Fibroblast of skin of scalp (primary cell): ENCODE measurements at regions not wholly inside any gene's neighbourhood (a gene's known extent, or its start where the extent isn't known, plus 50 kb on each side); places are given as distances from the start of the nearest gene placed in this dataset.
A peak's percentile ranks its signal among the peaks of the same experiment; 100 is the strongest.
"Not testable (repeated sequence)": the region's sequence is repeated elsewhere in the genome, so short reads cannot be mapped to it uniquely, and the experiment has no call there.

ENCODE experiments used
- DNase-seq: peaks from one replicate; pipeline ENCODE4 v3.0.0-alpha.2; 2013

GRCh38 chr16:58842156-58842555 lies 108.0 kb upstream of the GOT2 start:
- no peak for DNase-seq

DNA sequence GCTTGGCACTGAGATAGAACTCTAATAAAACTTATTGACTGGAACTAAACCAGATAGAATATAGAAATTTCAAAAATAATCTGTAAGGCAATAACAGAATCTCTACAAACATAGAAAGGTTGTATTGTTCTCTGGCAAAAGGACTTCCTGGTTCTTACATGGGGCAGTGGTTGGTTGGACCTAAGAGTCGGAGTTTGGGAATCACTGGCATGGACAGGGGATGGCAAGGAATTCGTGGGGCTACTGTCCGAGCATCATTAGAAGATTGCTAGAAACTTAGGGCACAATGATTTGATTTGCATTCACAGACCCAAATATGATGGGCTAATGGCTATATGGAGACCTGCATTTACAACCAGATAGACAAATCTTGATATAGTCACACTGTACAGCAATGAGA lies 103.8 kb upstream of the GOT2 start:
- no peak for DNase-seq

DNA sequence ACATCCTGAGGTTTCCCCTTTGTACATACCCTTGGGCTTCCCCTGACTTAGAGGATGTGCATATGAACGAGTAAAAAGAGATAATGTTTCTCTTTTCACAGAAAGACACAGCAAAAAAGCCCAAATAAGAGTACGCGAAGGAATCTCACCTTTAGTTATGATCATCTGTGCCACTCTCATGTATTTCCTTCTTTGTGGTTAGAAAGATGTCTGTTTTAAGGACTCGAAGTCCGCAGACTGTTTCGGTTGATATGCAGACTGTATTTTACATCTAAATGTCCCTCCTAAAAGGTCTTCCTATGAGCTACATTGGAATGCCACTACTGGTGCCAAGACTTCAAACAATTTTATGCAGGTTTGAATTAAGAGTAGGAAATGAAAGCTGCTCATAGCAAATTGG lies 102.3 kb upstream of the GOT2 start:
- no peak for DNase-seq

GRCh38 chr16:58832386-58832895 lies 98.3 kb upstream of the GOT2 start:
- peak; percentile 11 for DNase-seq

- no peak for DNase-seq
Measured at GRCh38 chr16:58831386-58831785, 97.3 kb upstream of the GOT2 start.

GRCh38 chr16:58828901-58829545 lies 94.9 kb upstream of the GOT2 start:
- no peak for DNase-seq

GRCh38 chr16:58824201-58824600 lies 90.1 kb upstream of the GOT2 start:
- DNase-seq = no peak

GRCh38 chr16:58821886-58822285 lies 87.8 kb upstream of the GOT2 start:
- DNase-seq = no peak

DNA sequence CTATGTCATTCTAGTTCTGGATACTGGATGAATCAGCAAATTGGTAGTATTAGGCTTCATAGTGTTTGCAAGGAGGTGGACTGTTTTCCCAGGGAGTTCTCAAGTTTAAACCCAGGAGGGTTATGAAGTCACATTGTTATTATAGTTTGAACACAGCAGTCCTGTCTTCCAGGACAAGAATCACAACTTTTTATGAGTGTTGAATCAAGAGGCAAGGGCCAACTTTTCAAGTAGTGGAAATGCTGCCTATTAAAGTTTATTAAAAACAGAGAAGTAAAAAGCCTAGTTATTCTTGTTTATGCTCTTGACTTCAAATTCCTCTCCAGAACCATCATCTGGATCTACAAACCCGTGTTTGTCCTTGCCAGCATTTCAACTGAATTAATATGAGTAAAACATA lies 86.3 kb upstream of the GOT2 start:
- peak; percentile 5 for DNase-seq

DNA sequence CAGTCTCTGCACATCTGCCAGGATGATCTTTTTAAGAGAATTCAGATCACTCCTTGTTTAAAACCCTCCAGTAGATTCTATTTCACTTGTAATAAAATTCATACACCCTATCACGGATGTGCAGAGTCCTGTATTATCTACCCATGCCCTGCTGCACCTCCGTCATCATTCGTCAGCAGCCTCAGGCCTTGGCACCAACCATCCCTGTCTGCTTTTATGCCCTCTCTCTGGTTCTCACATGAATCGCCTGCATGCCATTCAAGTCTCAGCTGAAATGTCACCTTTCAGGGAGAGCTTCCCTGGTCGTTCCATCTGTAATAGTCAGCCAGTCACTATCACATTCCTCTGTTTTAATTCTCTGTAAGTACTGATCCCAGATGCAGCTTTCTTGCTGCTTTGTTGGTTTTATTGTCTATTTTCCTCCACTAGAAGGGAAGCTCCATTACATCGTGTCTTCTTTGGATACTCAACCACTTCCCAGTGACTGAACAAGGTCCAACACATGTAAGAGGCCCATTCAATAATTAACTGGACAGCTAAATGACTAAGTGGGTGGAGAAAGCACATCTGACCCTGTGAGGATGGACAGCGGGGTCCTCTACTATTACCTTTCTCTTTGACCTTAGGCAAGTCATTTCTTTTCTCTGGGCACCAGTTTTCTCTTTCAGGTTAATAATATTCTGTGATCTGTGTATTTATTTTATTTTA lies 81.2 kb upstream of the GOT2 start:
- DNase-seq = no peak

- DNase-seq = peak; percentile 52
Measured at GRCh38 chr16:58814348-58814801, 80.3 kb upstream of the GOT2 start.

DNA sequence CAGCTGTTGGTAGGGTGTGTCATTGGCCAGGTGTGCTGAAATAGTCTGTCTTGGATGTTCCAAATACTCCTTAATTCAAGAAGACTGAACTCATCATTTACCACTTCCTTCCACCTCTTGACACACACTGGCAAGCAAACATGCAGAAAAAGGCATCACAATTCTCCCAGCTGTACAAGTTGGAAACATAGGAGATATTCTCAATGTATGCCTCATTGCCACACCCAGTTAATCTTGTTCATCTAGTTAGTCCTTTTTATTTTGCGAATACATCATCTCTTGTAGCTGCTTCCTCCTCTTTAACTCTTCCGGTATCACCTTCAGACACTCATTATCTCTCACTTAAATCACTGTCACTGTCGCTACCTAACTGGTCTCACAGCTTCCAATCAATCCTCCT lies 75.1 kb upstream of the GOT2 start:
- DNase-seq = no peak

DNA sequence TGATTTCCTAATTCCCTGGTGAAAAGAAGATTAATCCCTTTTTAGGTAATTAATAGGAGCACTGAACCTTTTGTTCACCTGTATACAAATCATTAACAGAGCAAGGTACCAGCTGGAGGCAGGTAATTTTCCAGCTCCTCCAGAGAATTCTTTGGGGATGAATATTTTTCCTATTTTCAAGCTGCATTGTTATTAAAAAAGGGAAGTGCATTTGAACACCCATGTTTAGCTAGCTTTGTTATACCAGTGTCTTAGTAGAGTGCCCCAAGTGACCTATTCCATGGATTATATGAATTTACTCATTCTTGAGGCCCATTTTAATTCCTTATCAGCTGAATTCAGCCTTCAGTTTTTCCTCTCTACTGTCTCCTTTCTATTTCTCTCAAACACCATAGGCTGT lies 73.2 kb upstream of the GOT2 start:
- DNase-seq = no peak

DNA sequence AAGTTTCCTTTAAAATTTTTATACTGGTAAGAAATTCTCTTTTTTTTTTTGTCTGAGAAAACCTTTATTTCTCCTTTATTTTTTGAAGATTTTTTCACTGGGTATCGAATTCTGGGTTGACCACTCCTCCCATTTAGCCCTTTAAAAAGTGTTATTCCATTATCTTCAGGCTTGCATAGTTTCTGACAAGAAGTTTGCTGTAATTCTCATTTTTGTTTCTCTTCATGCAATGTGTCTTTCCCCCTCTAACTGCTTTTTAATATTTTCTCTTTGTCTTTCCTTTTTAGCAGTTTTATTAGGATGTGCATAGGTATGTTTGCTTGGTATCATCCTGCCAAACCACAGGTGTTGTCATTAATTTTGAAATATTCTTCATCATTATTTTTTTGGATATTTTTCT lies 67.7 kb upstream of the GOT2 start:
- DNase-seq = no peak

DNA sequence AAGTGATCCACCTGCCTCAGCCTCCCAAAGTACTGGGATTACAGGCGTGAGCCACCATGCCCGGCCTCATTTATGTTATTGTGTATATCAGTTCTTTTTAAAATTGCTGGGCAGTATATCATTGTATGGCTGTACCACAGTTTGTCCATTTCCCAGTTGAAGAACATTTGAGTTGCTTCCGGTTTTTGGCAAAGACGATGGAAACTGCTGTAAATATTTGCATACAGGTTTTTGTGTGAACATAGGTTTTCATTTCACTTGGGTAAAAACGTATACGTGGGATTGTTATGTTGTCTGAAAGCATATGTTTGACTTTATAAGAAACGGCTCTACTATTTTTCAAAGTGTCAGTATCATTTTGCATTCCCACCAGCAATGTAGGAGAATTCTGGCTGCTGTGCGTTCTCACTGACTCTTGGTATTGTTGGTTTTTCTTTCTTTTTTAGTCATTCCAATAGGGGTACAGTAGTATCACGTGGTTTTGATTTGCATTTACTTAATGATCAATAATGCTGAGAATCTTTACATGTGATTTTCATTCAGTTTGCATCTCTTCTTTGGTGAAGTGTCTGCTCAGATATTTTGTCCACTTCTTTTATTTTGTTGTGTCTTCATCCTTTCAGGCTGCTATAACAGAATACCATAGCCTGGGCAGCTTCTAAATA lies 63.2 kb upstream of the GOT2 start:
- DNase-seq = no peak

- no peak for DNase-seq
Measured at GRCh38 chr16:58793366-58793765, 59.2 kb upstream of the GOT2 start.

DNA sequence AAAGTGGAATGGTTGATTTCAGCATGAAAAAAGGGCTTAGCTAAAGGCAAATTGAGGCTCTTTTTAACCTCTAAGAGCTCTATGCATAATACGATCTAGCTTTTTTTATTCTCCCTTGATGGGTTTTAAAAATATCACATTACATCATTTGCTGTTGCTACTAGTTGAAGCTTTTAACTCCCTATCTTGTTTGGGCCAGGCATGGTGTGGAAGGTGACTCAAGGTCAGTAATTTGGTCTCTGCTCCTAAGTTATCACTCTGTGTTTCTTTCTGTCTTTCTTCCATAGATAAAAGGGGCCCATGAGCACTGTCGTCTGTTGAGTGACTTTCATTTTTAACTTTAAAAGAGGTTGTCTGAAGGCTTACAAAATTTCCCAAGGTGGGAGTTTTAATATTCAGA lies 58.1 kb upstream of the GOT2 start:
- DNase-seq = no peak

DNA sequence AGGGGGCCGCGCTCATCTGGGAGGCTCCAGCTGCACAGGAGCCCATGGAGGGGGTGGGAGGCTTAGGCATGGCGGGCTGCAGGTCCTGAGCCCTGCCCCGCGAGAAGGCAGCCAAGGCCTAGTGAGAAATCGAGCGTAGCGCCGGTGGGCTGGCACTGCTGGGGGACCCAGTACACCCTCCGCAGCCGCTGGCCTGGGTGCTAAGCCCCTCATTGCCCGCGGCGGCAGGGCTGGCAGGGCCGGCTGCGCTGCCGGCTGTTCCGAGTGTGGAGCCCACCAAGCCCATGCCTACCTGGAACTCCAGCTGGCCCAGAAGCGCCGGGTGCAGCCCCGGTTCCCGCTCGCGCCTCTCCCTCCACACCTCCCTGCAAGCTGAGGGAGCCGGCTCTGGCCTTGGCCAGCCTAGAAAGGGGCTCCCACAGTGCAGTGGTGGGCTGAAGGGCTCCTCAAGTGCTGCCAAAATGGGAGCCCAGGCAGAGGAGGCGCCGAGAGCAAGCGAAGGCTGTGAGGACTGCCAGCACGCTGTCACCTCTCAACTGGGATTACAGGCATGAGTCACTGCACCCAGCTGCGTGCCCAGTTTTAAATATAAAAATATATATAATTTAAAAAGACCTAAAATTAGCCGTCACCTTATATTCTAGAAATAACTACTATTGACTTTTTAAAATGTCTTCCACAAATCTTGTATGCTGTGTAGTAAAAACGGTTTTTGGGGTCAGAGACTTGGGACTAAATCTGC lies 56.9 kb upstream of the GOT2 start:
- DNase-seq = not testable (repeated sequence)

GRCh38 chr16:58789351-58789750 lies 55.2 kb upstream of the GOT2 start:
- no peak for DNase-seq
